Mammary epithelial cell (primary cell): ENCODE measurements at regions not wholly inside any gene's neighbourhood (a gene's known extent, or its start where the extent isn't known, plus 50 kb on each side); places are given as distances from the start of the nearest gene placed in this dataset.

ENCODE experiments used
- CTCF ChIP-seq, 2 donors: IDR thresholded peaks in 1 of 2; conservative IDR thresholded peaks in 1 of 2; 2 replicates each; pipeline ENCODE4 v1.5.1; 2011 to 2012; ENCODE audit warnings: inconsistent platforms in 2 of 2, low read length in 2 of 2, mild to moderate bottlenecking in 2 of 2, control low read depth in 1 of 2, low read depth in 1 of 2; ENCODE audit not compliant: insufficient read depth in 1 of 2; ENCODE audit errors: extremely low read depth in 1 of 2
- EZH2 ChIP-seq: IDR thresholded peaks from 2 replicates; pipeline ENCODE4 v1.6.1; 2012; ENCODE audit warnings: low read length, inconsistent platforms, borderline replicate concordance

- TF ChIP-seq CTCF (conservative IDR thresholded peaks at IDR 0.05 in 1 of 2, IDR thresholded peaks at IDR 0.05 in 1 of 2; ENCODE audit: extremely low read depth in 1 of 2, insufficient read depth in 1 of 2, low read depth in 1 of 2, low read length in 2 of 2) (no peak), EZH2 (no peak)
Measured at GRCh38 chr1:227424159-227424680, 105.9 kb upstream of the CDC42BPA start.
